ENCODE measurements at regions not wholly inside any gene's neighbourhood (a gene's known extent, or its start where the extent isn't known, plus 50 kb on each side); places are given as distances from the start of the nearest gene placed in this dataset.

DNA sequence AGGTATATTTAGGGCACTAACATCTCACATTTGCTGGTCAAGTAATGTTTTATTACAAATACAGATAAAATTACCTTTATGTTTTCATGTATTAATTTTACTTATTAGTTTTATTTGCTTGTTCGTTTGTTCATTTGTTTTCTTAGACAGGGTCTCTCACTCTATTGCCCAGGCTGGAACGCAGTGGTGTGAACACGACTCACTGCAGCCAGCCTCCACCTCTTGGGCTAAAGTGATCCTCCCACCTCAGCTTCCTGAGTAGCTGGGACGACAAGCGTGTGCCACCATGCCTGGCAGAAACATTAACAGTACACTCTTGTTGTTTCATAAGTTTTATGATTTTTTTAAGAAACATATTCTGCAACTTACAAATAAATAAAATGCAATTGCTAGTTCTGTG is 123.2 kb downstream of the ZNF608 start:
- no peaks in the 10 kb centered on the region for H3K36me3 ChIP-seq (ENCODE audit: control insufficient read depth in 2 of 2, extremely low read depth in 1 of 2, insufficient read depth in 2 of 2, low read length in 2 of 2)
- no peaks in the 10 kb centered on the region for H4K20me1 ChIP-seq (replicated peaks; ENCODE audit: control insufficient read depth, extremely low read depth, insufficient read depth, low read length)
- ChIA-PET POLR2A (no interaction called here), CTCF (no interaction called here)
- no peak overlapping the region for H3K9ac ChIP-seq (replicated peaks; ENCODE audit: extremely low read depth, insufficient read depth, low read length)
- H3K9me1 ChIP-seq (replicated peaks; ENCODE audit: control insufficient read depth, extremely low read depth, insufficient read depth, low read length): no peaks in the 10 kb centered on the region
- no peaks in the 10 kb centered on the region for H3K27me3 ChIP-seq (ENCODE audit: control insufficient read depth in 2 of 2, insufficient read depth in 2 of 2, low read length in 2 of 2)
- no peaks in the 10 kb centered on the region for H3K79me2 ChIP-seq (ENCODE audit: control insufficient read depth, insufficient read depth, low read length)
- FAIRE-seq: no peak
- H3K9me3 ChIP-seq (replicated peaks; ENCODE audit: control insufficient read depth, insufficient read depth, low read length): no peaks in the 10 kb centered on the region
- no peak overlapping the region for H3K4me2 ChIP-seq (ENCODE audit: insufficient read depth, low read length)
- no peak overlapping the region for H2AFZ ChIP-seq (ENCODE audit: low read depth, low read length)
- DNase-seq (ENCODE audit: low read depth, low spot score): no peak
- intact Hi-C loops (cut with micrococcal nuclease): no loop called here
- TF ChIP-seq GATA2 (IDR thresholded peaks at IDR 0.05; ENCODE audit: insufficient read depth, insufficient read length, low read depth, low read length) (no peak), MYC (IDR thresholded peaks at IDR 0.05; ENCODE audit: low read depth, low read length) (no peak), FOS (IDR thresholded peaks at IDR 0.05; ENCODE audit: borderline replicate concordance, insufficient read depth, low read length) (no peak), EZH2 (IDR thresholded peaks at IDR 0.05; ENCODE audit: borderline replicate concordance, low read depth, low read length, severe bottlenecking) (no peak)
- TF ChIP-seq, protein P1, sequence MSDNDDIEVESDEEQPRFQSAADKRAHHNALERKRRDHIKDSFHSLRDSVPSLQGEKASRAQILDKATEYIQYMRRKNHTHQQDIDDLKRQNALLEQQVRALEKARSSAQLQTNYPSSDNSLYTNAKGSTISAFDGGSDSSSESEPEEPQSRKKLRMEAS (IDR thresholded peaks at IDR 0.05; ENCODE audit: insufficient read depth, insufficient read length): no peak
- dilution Hi-C loops (cut with MboI; ENCODE audit: extremely low pct_ligation_motif_present, low sequenced_read_pairs): no loop called here
- no peak overlapping the region for H3K4me3 ChIP-seq (replicated peaks in 1 of 3; ENCODE audit: insufficient read depth in 1 of 3, low read depth in 1 of 3, low read length in 3 of 3)
- no TSS peak for BruUV-seq (replicated peaks)
- no peaks in the 10 kb centered on the region for H3K4me1 ChIP-seq (ENCODE audit: control insufficient read depth, extremely low read depth, insufficient read depth, low read length)
- no peak overlapping the region for H3K27ac ChIP-seq (ENCODE audit: insufficient read depth, low read depth, low read length)

DNA sequence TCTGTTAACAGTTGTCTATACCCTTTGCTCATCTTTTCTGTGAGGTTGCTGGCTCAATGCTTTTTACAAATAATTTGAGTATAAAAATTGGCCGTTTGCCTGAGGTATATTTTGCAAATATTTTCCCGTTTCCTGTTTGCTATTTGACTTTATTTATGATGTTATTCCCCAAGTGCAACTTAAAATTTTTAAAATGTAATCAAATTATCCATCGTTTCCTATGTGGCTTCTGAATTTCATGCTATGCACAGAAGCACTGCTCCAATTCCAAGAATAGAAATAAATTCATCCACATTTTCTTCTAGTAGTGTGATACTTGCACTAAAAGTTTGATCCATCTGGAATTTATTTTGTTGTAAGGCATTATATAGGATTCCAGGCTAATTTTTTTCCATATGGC is 123.6 kb downstream of the ZNF608 start:
- DNase-seq (ENCODE audit: low read depth, low spot score): no peak
- TF ChIP-seq POLR2AphosphoS5 (IDR thresholded peaks at IDR 0.05; ENCODE audit: insufficient read depth, low read depth, low read length): no peak
- no peak for TF ChIP-seq JUN (IDR thresholded peaks at IDR 0.05; ENCODE audit: borderline replicate concordance, insufficient read depth, insufficient read length, low read depth)
- no peak for TF ChIP-seq GATA2 (IDR thresholded peaks at IDR 0.05; ENCODE audit: insufficient read depth, insufficient read length, low read depth, low read length)
- no peak for TF ChIP-seq POLR2A (IDR thresholded peaks at IDR 0.05; ENCODE audit: low read depth, low read length)
- TF ChIP-seq, protein P1 (IDR thresholded peaks at IDR 0.05; ENCODE audit: insufficient read depth, insufficient read length): no peak
- no peak for TF ChIP-seq MYC (IDR thresholded peaks at IDR 0.05; ENCODE audit: low read depth, low read length)
- TF ChIP-seq EZH2 (IDR thresholded peaks at IDR 0.05; ENCODE audit: borderline replicate concordance, low read depth, low read length, severe bottlenecking): no peak
- TF ChIP-seq FOS (IDR thresholded peaks at IDR 0.05; ENCODE audit: borderline replicate concordance, insufficient read depth, low read length): no peak
- TF ChIP-seq, protein P2, sequence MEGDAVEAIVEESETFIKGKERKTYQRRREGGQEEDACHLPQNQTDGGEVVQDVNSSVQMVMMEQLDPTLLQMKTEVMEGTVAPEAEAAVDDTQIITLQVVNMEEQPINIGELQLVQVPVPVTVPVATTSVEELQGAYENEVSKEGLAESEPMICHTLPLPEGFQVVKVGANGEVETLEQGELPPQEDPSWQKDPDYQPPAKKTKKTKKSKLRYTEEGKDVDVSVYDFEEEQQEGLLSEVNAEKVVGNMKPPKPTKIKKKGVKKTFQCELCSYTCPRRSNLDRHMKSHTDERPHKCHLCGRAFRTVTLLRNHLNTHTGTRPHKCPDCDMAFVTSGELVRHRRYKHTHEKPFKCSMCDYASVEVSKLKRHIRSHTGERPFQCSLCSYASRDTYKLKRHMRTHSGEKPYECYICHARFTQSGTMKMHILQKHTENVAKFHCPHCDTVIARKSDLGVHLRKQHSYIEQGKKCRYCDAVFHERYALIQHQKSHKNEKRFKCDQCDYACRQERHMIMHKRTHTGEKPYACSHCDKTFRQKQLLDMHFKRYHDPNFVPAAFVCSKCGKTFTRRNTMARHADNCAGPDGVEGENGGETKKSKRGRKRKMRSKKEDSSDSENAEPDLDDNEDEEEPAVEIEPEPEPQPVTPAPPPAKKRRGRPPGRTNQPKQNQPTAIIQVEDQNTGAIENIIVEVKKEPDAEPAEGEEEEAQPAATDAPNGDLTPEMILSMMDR (IDR thresholded peaks at IDR 0.05; ENCODE audit: extremely low read depth in 1 of 2, insufficient read depth in 1 of 2, low read depth in 1 of 2, low read length in 2 of 2): no peak
- Histone ChIP-seq H3K9me1 (replicated peaks; ENCODE audit: control insufficient read depth, extremely low read depth, insufficient read depth, low read length) (no peaks in the 10 kb centered on the region), H4K20me1 (replicated peaks; ENCODE audit: control insufficient read depth, extremely low read depth, insufficient read depth, low read length) (no peaks in the 10 kb centered on the region), H3K4me3 (replicated peaks in 1 of 3; ENCODE audit: insufficient read depth in 1 of 3, low read depth in 1 of 3, low read length in 3 of 3) (no peak overlapping the region), H3K9ac (replicated peaks; ENCODE audit: extremely low read depth, insufficient read depth, low read length) (no peak overlapping the region), H3K9me3 (replicated peaks; ENCODE audit: control insufficient read depth, insufficient read depth, low read length) (no peaks in the 10 kb centered on the region), H3K27ac (ENCODE audit: insufficient read depth, low read depth, low read length) (no peak overlapping the region), H3K4me2 (ENCODE audit: insufficient read depth, low read length) (no peak overlapping the region), H3K79me2 (ENCODE audit: control insufficient read depth, insufficient read depth, low read length) (no peaks in the 10 kb centered on the region), H3K4me1 (ENCODE audit: control insufficient read depth, extremely low read depth, insufficient read depth, low read length) (no peaks in the 10 kb centered on the region), H3K27me3 (ENCODE audit: control insufficient read depth in 2 of 2, insufficient read depth in 2 of 2, low read length in 2 of 2) (no peaks in the 10 kb centered on the region), H2AFZ (ENCODE audit: low read depth, low read length) (no peak overlapping the region), H3K36me3 (ENCODE audit: control insufficient read depth in 2 of 2, extremely low read depth in 1 of 2, insufficient read depth in 2 of 2, low read length in 2 of 2) (no peaks in the 10 kb centered on the region)
- CTCF ChIA-PET: no interaction called here
- POLR2A ChIA-PET: no interaction called here
- dilution Hi-C loops (cut with MboI; ENCODE audit: extremely low pct_ligation_motif_present, low sequenced_read_pairs) (no loop called here), intact Hi-C loops (cut with micrococcal nuclease) (no loop called here)
- FAIRE-seq: no peak
- no TSS peak for BruUV-seq (replicated peaks)

All from endothelial cell of umbilical vein (primary cell).